Activated CD4-positive, alpha-beta T cell treated with anti-CD3 and anti-CD28 coated beads, Interleukin-2, Interleukin-4, amounts not matched to agents 100 ng/mL and 50 ng/mL, durations not matched to agents 16 hours and 8 hours (primary cell): ENCODE measurements at regions not wholly inside any gene's neighbourhood (a gene's known extent, or its start where the extent isn't known, plus 50 kb on each side); places are given as distances from the start of the nearest gene placed in this dataset.

ENCODE experiments used
- DNase-seq: peaks from one replicate; pipeline ENCODE4 v3.0.0-alpha.2; 2020; ENCODE audit warnings: low spot score

DNA sequence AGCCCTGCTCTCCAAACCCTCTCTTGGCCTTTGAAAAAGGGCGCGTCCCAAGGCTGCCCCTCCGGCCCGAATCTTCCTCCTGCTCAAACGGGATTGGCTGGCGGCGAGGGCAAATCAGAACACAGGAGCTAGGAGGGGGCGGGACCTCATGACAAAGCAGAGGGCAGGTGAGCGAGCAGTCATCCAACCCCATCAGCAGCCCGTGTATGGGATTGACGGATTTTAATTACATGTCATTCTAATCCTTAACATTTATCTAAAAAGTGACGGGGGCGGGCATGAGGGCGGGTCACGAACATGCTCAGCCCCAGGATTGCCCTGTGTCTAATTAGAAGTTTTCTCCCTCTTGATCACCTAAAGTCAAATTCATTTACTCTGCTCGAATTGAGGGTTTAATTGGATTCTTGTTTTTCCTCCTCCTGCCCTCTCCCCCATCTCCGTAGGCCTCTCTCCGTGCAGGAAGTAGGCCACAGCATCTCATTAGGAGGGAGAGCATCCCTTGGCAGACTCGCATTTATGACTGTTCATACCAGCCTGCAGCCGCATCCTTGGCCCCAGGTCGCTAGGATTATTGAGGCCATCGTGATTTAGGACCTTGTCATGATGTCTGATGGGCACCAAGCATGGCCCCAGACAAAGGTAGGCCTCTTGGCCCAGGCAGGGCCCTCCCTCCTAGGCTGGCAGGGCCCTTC lies 147.1 kb downstream of the CHST1 start:
- no peak for DNase-seq

DNA sequence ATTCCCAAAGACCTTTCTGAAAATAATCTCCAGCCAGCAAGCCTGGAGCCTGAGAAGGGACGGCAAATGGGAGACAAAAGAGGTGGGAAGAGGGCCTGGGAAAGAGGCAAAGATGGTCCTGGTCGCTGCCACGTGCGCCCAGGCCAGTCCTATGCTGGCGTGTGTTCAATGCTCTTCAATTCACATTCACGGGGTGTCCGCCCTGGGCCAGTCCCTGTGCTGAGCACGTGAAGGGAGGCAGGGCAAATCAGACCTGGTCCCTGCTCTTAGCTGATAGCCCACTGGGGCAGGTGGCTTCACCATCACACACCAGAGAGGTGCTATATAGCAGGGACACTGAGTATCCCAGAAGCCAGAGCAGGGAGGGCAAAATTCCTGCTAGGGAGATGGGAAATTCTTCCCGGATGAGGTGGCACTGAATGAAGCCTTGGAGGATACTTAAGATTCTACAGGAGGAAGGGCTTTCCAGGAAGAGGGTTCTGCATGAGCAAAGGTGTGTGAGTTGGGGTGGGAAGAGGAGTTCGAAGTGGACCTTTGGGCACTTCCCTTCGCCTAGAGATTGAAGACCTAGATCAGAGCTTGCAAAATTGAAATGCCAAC lies 148.2 kb downstream of the CHST1 start:
- DNase-seq: no peak

GRCh38 chr11:45513821-45514340 lies 151.5 kb downstream of the CHST1 start:
- DNase-seq: no peak

GRCh38 chr11:45512471-45513148 lies 152.8 kb downstream of the CHST1 start:
- no peak for DNase-seq

GRCh38 chr11:45511566-45511965 lies 153.9 kb downstream of the CHST1 start:
- no peak for DNase-seq

GRCh38 chr11:45507916-45508315 lies 157.5 kb downstream of the CHST1 start:
- DNase-seq: no peak

DNA sequence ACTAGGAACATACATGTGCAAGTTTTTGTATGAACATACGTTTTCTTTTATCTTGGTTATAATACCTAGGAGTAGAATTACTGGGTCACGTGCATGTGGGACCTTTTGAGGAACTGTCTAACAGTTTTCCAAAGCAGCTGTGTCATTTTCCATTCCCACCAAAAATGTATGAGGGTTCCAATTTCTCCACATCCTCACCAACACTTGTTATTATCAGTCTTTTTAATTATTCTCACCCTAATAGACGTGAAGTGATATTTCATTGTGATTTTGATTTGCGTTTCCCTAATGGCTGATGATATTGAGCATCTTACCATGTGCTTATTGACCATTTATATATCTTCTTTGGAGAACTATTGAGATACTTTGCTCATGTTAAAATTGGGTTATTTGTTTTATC lies 162.1 kb downstream of the CHST1 start:
- DNase-seq: no peak

DNA sequence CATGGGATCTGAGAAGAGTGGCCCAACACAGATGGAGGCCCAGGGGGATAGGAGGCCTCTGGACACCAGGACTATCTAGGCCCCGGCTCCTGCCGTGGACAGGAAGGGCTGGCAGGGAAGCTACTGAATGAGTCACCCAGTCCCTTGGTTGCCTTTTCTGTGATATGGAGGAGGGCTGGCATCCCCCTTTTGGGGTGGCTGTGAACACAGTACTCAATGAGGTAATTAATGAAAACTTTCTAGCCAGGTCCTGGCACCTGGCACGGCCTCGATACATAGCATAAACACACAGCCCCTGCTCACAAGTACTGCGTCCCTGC lies 163.2 kb downstream of the CHST1 start:
- no peak for DNase-seq

- no peak for DNase-seq
These were observed 163.8 kb downstream of the CHST1 start for GRCh38 chr11:45501392-45502225.

DNA sequence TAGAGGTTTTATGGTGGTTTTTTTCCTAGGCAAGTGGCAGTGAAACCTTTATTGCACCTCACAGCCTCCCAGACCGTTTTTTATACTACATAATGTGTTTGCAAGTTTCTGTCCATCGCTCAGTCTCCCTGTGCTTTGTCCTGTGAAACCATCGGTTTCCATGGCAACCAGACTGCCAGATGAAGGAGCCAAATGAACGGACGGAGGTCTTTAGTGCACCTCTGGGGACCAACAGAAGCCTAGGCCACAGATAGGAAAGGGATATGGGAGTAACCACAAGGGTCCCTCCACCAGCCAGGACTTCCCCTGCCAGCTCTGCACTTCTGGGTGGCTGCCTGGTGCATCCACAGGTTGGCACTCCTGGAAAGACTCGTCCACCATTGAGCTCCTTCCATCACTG lies 165.0 kb downstream of the CHST1 start:
- DNase-seq: no peak

DNA sequence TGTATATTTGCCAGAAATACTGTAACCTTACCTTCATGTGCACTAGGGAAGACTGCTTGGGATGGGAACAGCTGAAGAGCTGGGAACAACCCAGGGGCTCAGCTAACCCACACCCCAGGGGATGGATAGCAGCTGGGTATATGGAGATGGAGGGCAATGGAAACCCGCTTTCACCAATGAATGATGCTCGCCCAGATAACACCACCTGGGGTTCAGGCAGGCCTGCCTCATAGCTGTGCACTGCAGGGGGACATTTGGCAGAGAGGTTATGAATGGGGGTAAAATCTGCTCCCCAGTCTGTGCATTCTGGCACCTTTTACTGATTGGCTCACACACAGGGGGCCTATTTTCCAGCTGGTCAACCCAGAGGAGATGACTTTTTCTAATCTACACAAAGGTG lies 170.7 kb downstream of the CHST1 start:
- no peak for DNase-seq

GRCh38 chr11:45489281-45489905 lies 176.0 kb downstream of the CHST1 start:
- DNase-seq: no peak

DNA sequence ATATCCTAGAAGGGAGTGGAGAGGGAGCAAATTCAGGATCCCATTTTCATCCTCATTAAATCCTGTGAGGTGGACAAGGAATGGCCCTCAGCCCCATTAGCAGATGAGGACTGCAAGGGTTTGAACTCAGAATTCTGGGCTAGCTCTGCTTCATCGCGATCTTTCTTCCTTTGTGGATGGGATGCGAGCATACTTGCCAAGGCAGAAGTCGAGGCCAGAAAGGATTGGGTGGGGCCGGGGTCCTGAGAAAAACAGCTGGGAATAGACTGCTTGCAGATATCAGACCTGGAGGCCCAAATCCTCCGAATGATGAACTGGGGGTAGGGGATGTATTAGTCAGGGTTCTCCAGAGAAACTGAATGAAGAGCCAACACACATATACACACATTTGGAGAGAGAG lies 179.0 kb downstream of the CHST1 start:
- no peak for DNase-seq

GRCh38 chr11:45485070-45485707 lies 180.2 kb downstream of the CHST1 start:
- no peak for DNase-seq

- DNase-seq: no peak
These were observed 181.0 kb downstream of the CHST1 start for GRCh38 chr11:45484326-45484883.

GRCh38 chr11:45483416-45483815 lies 182.0 kb downstream of the CHST1 start:
- DNase-seq: no peak

- DNase-seq: no peak
These were observed 183.1 kb downstream of the CHST1 start for GRCh38 chr11:45482331-45482730.

DNA sequence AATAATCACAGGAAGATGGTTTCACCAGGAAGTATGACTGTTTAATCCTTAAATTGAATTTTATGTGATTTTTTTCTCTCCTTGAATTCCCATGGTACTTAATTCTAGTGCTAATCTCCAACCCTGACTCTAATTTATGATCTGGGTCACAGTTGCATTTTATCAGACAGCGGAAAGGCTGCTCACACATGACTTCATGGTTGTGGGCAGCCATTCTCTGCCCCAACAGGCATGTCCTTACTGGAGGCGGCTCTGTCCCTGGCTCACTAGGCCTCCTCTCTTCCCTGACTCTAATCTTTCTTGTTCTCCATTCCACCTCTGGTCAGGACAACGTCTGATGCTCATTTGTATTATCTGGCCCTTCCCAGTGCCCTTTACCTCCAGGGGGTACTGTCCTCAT lies 184.4 kb downstream of the CHST1 start:
- no peak for DNase-seq

DNA sequence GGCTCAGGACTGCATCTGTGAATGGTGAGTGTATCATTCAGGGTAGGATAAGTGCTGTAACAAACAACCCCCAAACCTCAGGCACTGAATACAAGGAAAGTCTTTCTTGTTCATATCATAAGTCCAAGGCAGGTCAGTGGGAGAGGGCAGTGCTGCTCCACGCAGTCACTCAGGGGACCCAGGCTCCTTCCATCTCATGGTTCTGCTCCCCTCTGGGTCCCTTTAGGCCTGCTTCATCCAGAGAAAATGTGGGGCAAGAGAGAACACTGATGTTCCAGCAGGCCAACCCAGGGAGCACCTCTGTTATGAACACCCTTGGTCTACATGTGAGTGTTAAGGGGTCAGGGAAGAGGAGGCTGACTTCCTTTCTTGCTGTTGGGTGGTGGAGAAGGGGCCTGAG lies 187.8 kb downstream of the CHST1 start:
- no peak for DNase-seq

GRCh38 chr11:45476126-45476525 lies 189.3 kb downstream of the CHST1 start:
- DNase-seq: no peak

DNA sequence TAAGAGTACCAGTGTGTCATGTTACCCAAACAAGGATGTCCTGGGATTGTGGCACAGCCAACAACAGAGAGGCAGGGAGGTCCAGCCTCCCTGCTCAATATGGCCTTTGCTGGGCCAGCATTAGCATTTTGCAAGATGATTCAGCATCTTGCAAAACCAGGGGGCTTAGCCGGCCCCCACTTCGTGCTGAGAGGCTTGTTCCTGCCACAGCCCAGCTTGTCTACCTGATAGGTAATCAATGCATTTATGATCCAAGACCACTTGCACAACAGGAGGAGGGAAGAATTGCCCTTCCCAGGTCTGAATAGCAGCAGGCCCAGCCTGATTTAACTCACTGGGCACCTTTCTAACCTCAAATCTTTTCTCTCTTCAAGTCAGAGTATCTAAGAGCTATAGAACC lies 189.0 kb upstream of the SYT13 start:
- no peak for DNase-seq
